ENCODE measurements at regions not wholly inside any gene's neighbourhood (a gene's known extent, or its start where the extent isn't known, plus 50 kb on each side); places are given as distances from the start of the nearest gene placed in this dataset.

- BruUV-seq (replicated peaks) = no TSS peak
Measured at GRCh38 chr5:53318303-53318702, 162.1 kb upstream of the FST start.

GRCh38 chr5:53319315-53319714, 161.1 kb upstream of the FST start:
- 0 out of 2 replicates have a peak, but pooled peaks cover 7% of the 10 kb centered on the region for H3K9me3 ChIP-seq (ENCODE audit: low read length)
- H3K4me3 ChIP-seq (ENCODE audit: low read depth, low read length, poor library complexity, severe bottlenecking) = no peak overlapping the region
- H3K27ac ChIP-seq (ENCODE audit: low read depth, low read length, poor library complexity, severe bottlenecking) = no peak overlapping the region
- H3K9me2 ChIP-seq (ENCODE audit: insufficient read depth, low read length) = no peaks in the 10 kb centered on the region
- no peaks in the 10 kb centered on the region for H3K4me1 ChIP-seq (ENCODE audit: insufficient read depth, low read length, poor library complexity, severe bottlenecking)
- no peaks in the 10 kb centered on the region for H3K79me2 ChIP-seq (ENCODE audit: insufficient read depth, low read depth, low read length)
- H3K36me3 ChIP-seq (ENCODE audit: insufficient read depth, low read length) = no peaks in the 10 kb centered on the region
- BruUV-seq (replicated peaks) = no TSS peak
- no peak for DNase-seq (ENCODE audit: low spot score)
- no peaks in the 10 kb centered on the region for H4K20me1 ChIP-seq (ENCODE audit: insufficient read depth, low read length)
- intact Hi-C loops (cut with micrococcal nuclease; ENCODE audit: unreplicated experiment) = no loop called here
- ChIA-PET CTCF (ENCODE audit: unreplicated experiment) (no interaction called here), POLR2A (no interaction called here)
- H3K4me2 ChIP-seq (ENCODE audit: low read length) = no peak overlapping the region
- no peak for TF ChIP-seq CTCF (conservative IDR thresholded peaks at IDR 0.05; ENCODE audit: low read length)
- no peak for TF ChIP-seq EZH2phosphoT487 (IDR thresholded peaks at IDR 0.05; ENCODE audit: borderline replicate concordance, low read depth, low read length)
- no peak overlapping the region for H2AFZ ChIP-seq (ENCODE audit: low read length)

More at GRCh38 chr5:53318303-53318702, 162.1 kb upstream of the FST start:
- Histone ChIP-seq H3K4me3 (ENCODE audit: low read depth, low read length, poor library complexity, severe bottlenecking) (no peak overlapping the region), H3K79me2 (ENCODE audit: insufficient read depth, low read depth, low read length) (no peaks in the 10 kb centered on the region), H3K9me3 (ENCODE audit: low read length) (0 out of 2 replicates have a peak, but pooled peaks cover 7% of the 10 kb centered on the region), H3K4me1 (ENCODE audit: insufficient read depth, low read length, poor library complexity, severe bottlenecking) (no peaks in the 10 kb centered on the region), H3K36me3 (ENCODE audit: insufficient read depth, low read length) (no peaks in the 10 kb centered on the region), H4K20me1 (ENCODE audit: insufficient read depth, low read length) (no peaks in the 10 kb centered on the region), H3K9me2 (ENCODE audit: insufficient read depth, low read length) (no peaks in the 10 kb centered on the region), H3K4me2 (ENCODE audit: low read length) (no peak overlapping the region), H2AFZ (ENCODE audit: low read length) (no peak overlapping the region), H3K27ac (ENCODE audit: low read depth, low read length, poor library complexity, severe bottlenecking) (no peak overlapping the region)
- no peak for TF ChIP-seq EZH2phosphoT487 (IDR thresholded peaks at IDR 0.05; ENCODE audit: borderline replicate concordance, low read depth, low read length)
- TF ChIP-seq CTCF (conservative IDR thresholded peaks at IDR 0.05; ENCODE audit: low read length) = peak; percentile 44; the same call in 1 of the 2 replicates
- no peak for DNase-seq (ENCODE audit: low spot score)
- intact Hi-C loops (cut with micrococcal nuclease; ENCODE audit: unreplicated experiment) = no loop called here
- CTCF ChIA-PET (ENCODE audit: unreplicated experiment) = no interaction called here
- POLR2A ChIA-PET = no interaction called here

GRCh38 chr5:53321073-53321472, 159.4 kb upstream of the FST start:
- Histone ChIP-seq H2AFZ (ENCODE audit: low read length) (no peak overlapping the region), H3K9me3 (ENCODE audit: low read length) (no peaks in the 10 kb centered on the region), H3K36me3 (ENCODE audit: insufficient read depth, low read length) (no peaks in the 10 kb centered on the region), H3K79me2 (ENCODE audit: insufficient read depth, low read depth, low read length) (no peaks in the 10 kb centered on the region), H3K4me3 (ENCODE audit: low read depth, low read length, poor library complexity, severe bottlenecking) (no peak overlapping the region), H3K4me1 (ENCODE audit: insufficient read depth, low read length, poor library complexity, severe bottlenecking) (no peaks in the 10 kb centered on the region), H3K4me2 (ENCODE audit: low read length) (no peak overlapping the region), H4K20me1 (ENCODE audit: insufficient read depth, low read length) (no peaks in the 10 kb centered on the region), H3K9me2 (ENCODE audit: insufficient read depth, low read length) (no peaks in the 10 kb centered on the region), H3K27ac (ENCODE audit: low read depth, low read length, poor library complexity, severe bottlenecking) (no peak overlapping the region)
- POLR2A ChIA-PET = interaction anchor here (1.1 kb wide), 1 partner anchor 20 kb away, joined by 3 read pairs; no protein-coding TSS in a partner anchor
- TF ChIP-seq EZH2phosphoT487 (IDR thresholded peaks at IDR 0.05; ENCODE audit: borderline replicate concordance, low read depth, low read length) = no peak
- TF ChIP-seq CTCF (conservative IDR thresholded peaks at IDR 0.05; ENCODE audit: low read length) = no peak
- DNase-seq (ENCODE audit: low spot score) = no peak
- CTCF ChIA-PET (ENCODE audit: unreplicated experiment) = no interaction called here
- intact Hi-C loops (cut with micrococcal nuclease; ENCODE audit: unreplicated experiment) = no loop called here
- BruUV-seq (replicated peaks) = no TSS peak

Data from OCI-LY7 (cell line).